Liver (tissue), 3 donors: ENCODE measurements at regions not wholly inside any gene's neighbourhood (a gene's known extent, or its start where the extent isn't known, plus 50 kb on each side); places are given as distances from the start of the nearest gene placed in this dataset.

ENCODE experiments used
- CTCF ChIP-seq: fragments of 150-350 bp; IDR thresholded peaks from 2 replicates; pipeline ENCODE4 v1.5.1; 2017; ENCODE audit warnings: improper control_type of control experiment, low read depth, low read length; ENCODE audit not compliant: missing input control
- FOXA1 ChIP-seq: IDR thresholded peaks from 2 replicates; pipeline ENCODE4 v1.6.1; 2016; ENCODE audit warnings: antibody characterized with exemption
- GABPA ChIP-seq, 2 donors: IDR thresholded peaks in 1 of 2; conservative IDR thresholded peaks in 1 of 2; 2 replicates each; pipeline ENCODE4 v1.6.1; 2016; ENCODE audit warnings: antibody characterized with exemption in 2 of 2, mild to moderate bottlenecking in 1 of 2, moderate library complexity in 1 of 2
- HNF4G ChIP-seq: IDR thresholded peaks from 2 replicates; pipeline ENCODE4 v1.6.1; 2016; ENCODE audit warnings: antibody characterized with exemption
- JUND ChIP-seq, 2 donors: IDR thresholded peaks; 2 replicates each; pipeline ENCODE4 v1.6.1; 2016; ENCODE audit warnings: antibody characterized with exemption in 2 of 2
- MAX ChIP-seq: IDR thresholded peaks from 2 replicates; pipeline ENCODE4 v1.6.1; 2016; ENCODE audit warnings: antibody characterized with exemption
- RAD21 ChIP-seq, 2 donors: IDR thresholded peaks; 2 replicates each; pipeline ENCODE4 v1.6.1; 2016; ENCODE audit warnings: antibody characterized with exemption in 2 of 2, mild to moderate bottlenecking in 2 of 2
- REST ChIP-seq: IDR thresholded peaks from 2 replicates; pipeline ENCODE4 v1.6.1; 2016; ENCODE audit warnings: antibody characterized with exemption, mild to moderate bottlenecking
- SP1 ChIP-seq: IDR thresholded peaks from 2 replicates; pipeline ENCODE4 v1.6.1; 2018; ENCODE audit warnings: antibody characterized with exemption, mild to moderate bottlenecking
- TAF1 ChIP-seq: conservative IDR thresholded peaks from 2 replicates; pipeline ENCODE4 v1.6.1; 2016; ENCODE audit warnings: antibody characterized with exemption, mild to moderate bottlenecking
- YY1 ChIP-seq: IDR thresholded peaks from 2 replicates; pipeline ENCODE4 v1.6.1; 2016; ENCODE audit warnings: antibody characterized with exemption, mild to moderate bottlenecking
- donor health status: healthy.
- donor health status: healthy.

- TF ChIP-seq CTCF = peak; percentile 30
- TF ChIP-seq REST = no peak
- no peak for TF ChIP-seq TAF1
- TF ChIP-seq YY1 = no peak
- no peak for TF ChIP-seq JUND (IDR thresholded peaks at IDR 0.05)
- TF ChIP-seq MAX = no peak
- TF ChIP-seq GABPA (IDR thresholded peaks at IDR 0.05 in 1 of 2, conservative IDR thresholded peaks at IDR 0.05 in 1 of 2) = no peak
- no peak for TF ChIP-seq HNF4G
- no peak for TF ChIP-seq FOXA1
- no peak for TF ChIP-seq SP1
- peak; percentile 54 to 62 for TF ChIP-seq RAD21 (IDR thresholded peaks at IDR 0.05)
These were observed 110.4 kb upstream of the EPB41L4A start for GRCh38 chr5:112529525-112529924.
